Neural cell (in vitro differentiated cells): ENCODE measurements at regions not wholly inside any gene's neighbourhood (a gene's known extent, or its start where the extent isn't known, plus 50 kb on each side); places are given as distances from the start of the nearest gene placed in this dataset.

Source experiments
- H2AFZ ChIP-seq: fragments of 200-600, 300-800 bp; sonication (generic), shearing (Covaris generic); 2 replicates; pipeline ENCODE4 v1.6.0; 2014; ENCODE audit warnings: low read depth, mild to moderate bottlenecking, antibody characterized with exemption, low read length, moderate library complexity
- H3F3A ChIP-seq: fragments of 200-600 bp; shearing (Covaris generic); 2 replicates; pipeline ENCODE4 v1.6.1; 2016; ENCODE audit warnings: mild to moderate bottlenecking, moderate library complexity, mixed read lengths, antibody characterized with exemption, low read length; ENCODE audit not compliant: insufficient read depth, poor library complexity, severe bottlenecking
- H3K27ac ChIP-seq: fragments of 200-600, 300-800 bp; sonication (generic), shearing (Covaris generic); 2 replicates; pipeline ENCODE4 v1.5.1; 2014; ENCODE audit warnings: mild to moderate bottlenecking, low read length, moderate library complexity
- H3K27me3 ChIP-seq: fragments of 300-800, 200-600 bp; sonication (generic), shearing (Covaris generic); 2 replicates; pipeline ENCODE4 v1.6.0; 2014; ENCODE audit warnings: mild to moderate bottlenecking, low read depth, low read length, moderate library complexity; ENCODE audit not compliant: insufficient read depth
- H3K36me3 ChIP-seq: fragments of 300-800, 200-600 bp; sonication (generic), shearing (Covaris generic); 2 replicates; pipeline ENCODE4 v1.5.1; 2014; ENCODE audit warnings: mild to moderate bottlenecking, antibody characterized with exemption, low read length, moderate library complexity; ENCODE audit not compliant: insufficient read depth
- H3K4me2 ChIP-seq: fragments of 300-800, 200-600 bp; sonication (generic), shearing (Covaris generic); 2 replicates; pipeline ENCODE4 v1.6.0; 2014; ENCODE audit warnings: mild to moderate bottlenecking, low read length
- H3K4me3 ChIP-seq: fragments of 300-800, 200-600 bp; sonication (generic), shearing (Covaris generic); 2 replicates; pipeline ENCODE4 v1.5.1; 2014; ENCODE audit warnings: mild to moderate bottlenecking, low read length, moderate library complexity
- H3K79me2 ChIP-seq: fragments of 200-600 bp; shearing (Covaris generic); replicated peaks from 2 replicates; pipeline ENCODE4 v1.6.0; 2014; ENCODE audit warnings: mild to moderate bottlenecking, low read length, moderate library complexity; ENCODE audit not compliant: insufficient read depth
- H3K9ac ChIP-seq: fragments of 300-800, 200-600 bp; sonication (generic), shearing (Covaris generic); 2 replicates; pipeline ENCODE4 v1.6.1; 2016; ENCODE audit warnings: mild to moderate bottlenecking, low read length, mixed read lengths
- H3K9me2 ChIP-seq: fragments of 200-600 bp; shearing (Covaris generic); 2 replicates; pipeline ENCODE4 v1.6.1; 2016; ENCODE audit warnings: mild to moderate bottlenecking, low read length, mixed read lengths; ENCODE audit not compliant: insufficient read depth
- H3K9me3 ChIP-seq: fragments of 200-600, 300-800 bp; sonication (generic), shearing (Covaris generic); 2 replicates; pipeline ENCODE4 v1.6.1; 2016; ENCODE audit warnings: mild to moderate bottlenecking, mixed run types, low read length, moderate library complexity, mixed read lengths
- H4K20me1 ChIP-seq: fragments of 200-600 bp; shearing (Covaris generic); 2 replicates; pipeline ENCODE4 v1.6.1; 2016; ENCODE audit warnings: mild to moderate bottlenecking, mixed run types; ENCODE audit not compliant: insufficient read depth
- EZH2 ChIP-seq: fragments of 200-600, 300-800 bp; shearing (Covaris generic), sonication (generic); IDR thresholded peaks from 2 replicates; pipeline ENCODE4 v1.6.1; 2014; ENCODE audit warnings: antibody characterized with exemption, low read length, borderline replicate concordance, mild to moderate bottlenecking; ENCODE audit not compliant: insufficient read depth, poor library complexity, severe bottlenecking
- MXI1 ChIP-seq: fragments of 450-650 bp; conservative IDR thresholded peaks from 2 replicates; pipeline ENCODE4 v1.6.1; 2014; ENCODE audit warnings: antibody characterized with exemption, mild to moderate bottlenecking; ENCODE audit not compliant: poor library complexity, severe bottlenecking
- POLR2AphosphoS5 ChIP-seq: IDR thresholded peaks from 2 replicates; pipeline ENCODE4 v1.6.1; 2012
- RAD21 ChIP-seq: fragments of 450-650 bp; conservative IDR thresholded peaks from 2 replicates; pipeline ENCODE4 v1.6.1; 2014; ENCODE audit warnings: antibody characterized with exemption, mild to moderate bottlenecking, moderate library complexity
- TF ChIP-seq, protein P1 (sequence below): fragments of 450-650 bp; IDR thresholded peaks from 2 replicates; pipeline ENCODE4 v1.5.1; 2014; ENCODE audit warnings: antibody characterized with exemption, mild to moderate bottlenecking, moderate library complexity; ENCODE audit not compliant: poor library complexity, severe bottlenecking
- TF ChIP-seq, protein P2 (sequence below): IDR thresholded peaks from 2 replicates; pipeline ENCODE4 v1.6.1; 2012; ENCODE audit warnings: borderline replicate concordance

DNA sequence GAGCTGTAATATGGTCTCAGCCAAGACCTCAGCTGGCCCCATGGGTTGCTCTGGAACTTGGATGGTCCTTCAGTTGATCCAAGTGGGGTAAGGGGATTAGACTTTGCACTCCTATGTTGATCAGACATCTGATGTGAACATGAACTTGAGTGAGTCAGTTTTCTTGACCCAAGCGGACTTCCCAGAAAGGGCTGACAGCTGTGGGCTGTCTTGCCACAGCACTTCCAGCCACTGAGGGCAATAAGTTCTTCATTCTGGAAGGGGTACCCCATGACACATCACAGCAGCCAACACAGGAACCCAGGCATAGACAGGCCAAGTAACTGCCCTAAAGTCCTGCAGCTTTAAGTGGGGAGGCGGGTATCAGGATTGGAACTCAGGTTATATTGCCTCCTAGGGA lies 93.9 kb upstream of the USP24 start:
- H3K27me3 ChIP-seq = no peaks in the 10 kb centered on the region
- H3K4me3 ChIP-seq = no peak overlapping the region
- no peak overlapping the region for H3K9ac ChIP-seq
- H3F3A ChIP-seq = no peaks in the 10 kb centered on the region
- no peak overlapping the region for H3K27ac ChIP-seq
- no peak overlapping the region for H2AFZ ChIP-seq
- no peaks in the 10 kb centered on the region for H4K20me1 ChIP-seq
- TF ChIP-seq RAD21 = no peak
- H3K4me2 ChIP-seq = no peak overlapping the region
- no peaks in the 10 kb centered on the region for H3K79me2 ChIP-seq
- H3K9me3 ChIP-seq = no peaks in the 10 kb centered on the region
- H3K9me2 ChIP-seq = no peaks in the 10 kb centered on the region
- no peaks in the 10 kb centered on the region for H3K36me3 ChIP-seq

DNA sequence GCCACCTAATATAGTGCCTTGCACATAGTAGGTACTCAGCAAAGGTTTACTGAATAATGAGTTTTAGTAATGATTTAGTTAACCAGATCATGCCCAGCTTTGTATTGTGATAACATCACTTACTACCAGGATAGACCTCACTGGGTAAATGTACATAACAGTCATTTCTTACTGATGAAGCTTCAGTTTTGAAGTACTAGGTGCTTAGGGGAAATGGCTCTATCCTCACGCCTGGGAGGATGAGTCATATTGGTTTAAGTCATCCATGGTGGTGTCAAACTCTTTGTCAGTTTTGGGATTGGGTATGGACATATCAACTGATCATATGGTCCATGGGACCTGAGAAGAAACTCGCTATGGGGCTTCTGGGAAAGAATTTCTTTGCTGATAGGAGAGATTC lies 90.6 kb upstream of the USP24 start:
- H3K4me2 ChIP-seq = no peak overlapping the region
- no peak overlapping the region for H3K27ac ChIP-seq
- TF ChIP-seq RAD21 = no peak
- TF ChIP-seq, protein P1, sequence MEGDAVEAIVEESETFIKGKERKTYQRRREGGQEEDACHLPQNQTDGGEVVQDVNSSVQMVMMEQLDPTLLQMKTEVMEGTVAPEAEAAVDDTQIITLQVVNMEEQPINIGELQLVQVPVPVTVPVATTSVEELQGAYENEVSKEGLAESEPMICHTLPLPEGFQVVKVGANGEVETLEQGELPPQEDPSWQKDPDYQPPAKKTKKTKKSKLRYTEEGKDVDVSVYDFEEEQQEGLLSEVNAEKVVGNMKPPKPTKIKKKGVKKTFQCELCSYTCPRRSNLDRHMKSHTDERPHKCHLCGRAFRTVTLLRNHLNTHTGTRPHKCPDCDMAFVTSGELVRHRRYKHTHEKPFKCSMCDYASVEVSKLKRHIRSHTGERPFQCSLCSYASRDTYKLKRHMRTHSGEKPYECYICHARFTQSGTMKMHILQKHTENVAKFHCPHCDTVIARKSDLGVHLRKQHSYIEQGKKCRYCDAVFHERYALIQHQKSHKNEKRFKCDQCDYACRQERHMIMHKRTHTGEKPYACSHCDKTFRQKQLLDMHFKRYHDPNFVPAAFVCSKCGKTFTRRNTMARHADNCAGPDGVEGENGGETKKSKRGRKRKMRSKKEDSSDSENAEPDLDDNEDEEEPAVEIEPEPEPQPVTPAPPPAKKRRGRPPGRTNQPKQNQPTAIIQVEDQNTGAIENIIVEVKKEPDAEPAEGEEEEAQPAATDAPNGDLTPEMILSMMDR = no peak
- TF ChIP-seq MXI1 = no peak
- TF ChIP-seq POLR2AphosphoS5 = no peak
- TF ChIP-seq, protein P2, sequence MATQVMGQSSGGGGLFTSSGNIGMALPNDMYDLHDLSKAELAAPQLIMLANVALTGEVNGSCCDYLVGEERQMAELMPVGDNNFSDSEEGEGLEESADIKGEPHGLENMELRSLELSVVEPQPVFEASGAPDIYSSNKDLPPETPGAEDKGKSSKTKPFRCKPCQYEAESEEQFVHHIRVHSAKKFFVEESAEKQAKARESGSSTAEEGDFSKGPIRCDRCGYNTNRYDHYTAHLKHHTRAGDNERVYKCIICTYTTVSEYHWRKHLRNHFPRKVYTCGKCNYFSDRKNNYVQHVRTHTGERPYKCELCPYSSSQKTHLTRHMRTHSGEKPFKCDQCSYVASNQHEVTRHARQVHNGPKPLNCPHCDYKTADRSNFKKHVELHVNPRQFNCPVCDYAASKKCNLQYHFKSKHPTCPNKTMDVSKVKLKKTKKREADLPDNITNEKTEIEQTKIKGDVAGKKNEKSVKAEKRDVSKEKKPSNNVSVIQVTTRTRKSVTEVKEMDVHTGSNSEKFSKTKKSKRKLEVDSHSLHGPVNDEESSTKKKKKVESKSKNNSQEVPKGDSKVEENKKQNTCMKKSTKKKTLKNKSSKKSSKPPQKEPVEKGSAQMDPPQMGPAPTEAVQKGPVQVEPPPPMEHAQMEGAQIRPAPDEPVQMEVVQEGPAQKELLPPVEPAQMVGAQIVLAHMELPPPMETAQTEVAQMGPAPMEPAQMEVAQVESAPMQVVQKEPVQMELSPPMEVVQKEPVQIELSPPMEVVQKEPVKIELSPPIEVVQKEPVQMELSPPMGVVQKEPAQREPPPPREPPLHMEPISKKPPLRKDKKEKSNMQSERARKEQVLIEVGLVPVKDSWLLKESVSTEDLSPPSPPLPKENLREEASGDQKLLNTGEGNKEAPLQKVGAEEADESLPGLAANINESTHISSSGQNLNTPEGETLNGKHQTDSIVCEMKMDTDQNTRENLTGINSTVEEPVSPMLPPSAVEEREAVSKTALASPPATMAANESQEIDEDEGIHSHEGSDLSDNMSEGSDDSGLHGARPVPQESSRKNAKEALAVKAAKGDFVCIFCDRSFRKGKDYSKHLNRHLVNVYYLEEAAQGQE = no peak
- no peak for TF ChIP-seq EZH2
- no peaks in the 10 kb centered on the region for H3K27me3 ChIP-seq
- H3F3A ChIP-seq = no peaks in the 10 kb centered on the region
- H3K4me3 ChIP-seq = no peak overlapping the region
- no peaks in the 10 kb centered on the region for H3K36me3 ChIP-seq
- no peaks in the 10 kb centered on the region for H3K9me2 ChIP-seq
- no peaks in the 10 kb centered on the region for H3K79me2 ChIP-seq
- H3K9ac ChIP-seq = no peak overlapping the region
- no peaks in the 10 kb centered on the region for H3K9me3 ChIP-seq
- H2AFZ ChIP-seq = no peak overlapping the region
- no peaks in the 10 kb centered on the region for H4K20me1 ChIP-seq

DNA sequence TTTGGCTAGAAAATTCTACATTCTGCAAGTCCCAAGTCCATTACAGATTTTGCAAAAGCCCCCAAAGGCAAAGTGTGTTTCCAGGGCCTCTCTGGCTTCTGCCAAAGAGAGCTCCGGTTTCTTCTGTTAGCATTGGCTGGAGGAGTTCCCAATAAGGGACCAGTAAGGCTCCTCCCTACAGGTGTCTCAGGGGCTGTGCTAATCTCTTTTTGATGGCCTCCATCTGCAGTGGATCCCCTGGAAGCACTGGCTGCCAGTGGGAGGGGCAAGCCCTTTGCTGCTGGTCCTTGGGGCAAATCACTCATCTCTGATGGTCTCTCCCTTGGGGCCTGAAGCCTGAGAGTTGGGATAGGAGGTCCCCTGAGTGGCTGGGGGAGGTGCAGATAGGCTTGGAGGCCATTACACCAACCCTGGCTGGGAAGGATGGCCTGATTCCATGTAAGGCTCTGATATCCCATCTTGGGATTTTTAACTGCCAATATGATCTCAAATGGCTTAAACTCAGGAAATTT lies 89.1 kb upstream of the USP24 start:
- TF ChIP-seq, protein P1 = no peak
- Histone ChIP-seq H3K4me3 (no peak overlapping the region), H3K9me3 (no peaks in the 10 kb centered on the region), H3K36me3 (no peaks in the 10 kb centered on the region), H3K9me2 (no peaks in the 10 kb centered on the region), H3K79me2 (no peaks in the 10 kb centered on the region), H3F3A (no peaks in the 10 kb centered on the region), H2AFZ (no peak overlapping the region), H3K27ac (no peak overlapping the region), H4K20me1 (no peaks in the 10 kb centered on the region), H3K9ac (no peak overlapping the region), H3K4me2 (no peak overlapping the region), H3K27me3 (no peaks in the 10 kb centered on the region)
